ENCODE measurements at regions not wholly inside any gene's neighbourhood (a gene's known extent, or its start where the extent isn't known, plus 50 kb on each side); places are given as distances from the start of the nearest gene placed in this dataset.
"Not testable (repeated sequence)": the region's sequence is repeated elsewhere in the genome, so short reads cannot be mapped to it uniquely, and the experiment has no call there.

GRCh38 chr18:15000119-15001037 lies 252.4 kb downstream of the ANKRD30B start:
- ATAC-seq (ENCODE audit: poor library complexity); DNase-seq; intact Hi-C loops (cut with DNase I): not testable (repeated sequence)

- intact Hi-C loops (cut with DNase I); ATAC-seq (ENCODE audit: poor library complexity): not testable (repeated sequence)
Observed at GRCh38 chr18:15001038-15001794, 253.2 kb downstream of the ANKRD30B start.

GRCh38 chr18:15001795-15002107 lies 253.8 kb downstream of the ANKRD30B start:
- intact Hi-C loops (cut with DNase I); DNase-seq; ATAC-seq (ENCODE audit: poor library complexity): not testable (repeated sequence)

More at GRCh38 chr18:15001038-15001794, 253.2 kb downstream of the ANKRD30B start:
- not testable (repeated sequence) for DNase-seq

- intact Hi-C loops (cut with DNase I); DNase-seq; ATAC-seq (ENCODE audit: poor library complexity): not testable (repeated sequence)
Observed at GRCh38 chr18:15002765-15003164, 254.8 kb downstream of the ANKRD30B start.

- intact Hi-C loops (cut with DNase I); ATAC-seq (ENCODE audit: poor library complexity); DNase-seq: not testable (repeated sequence)
Observed at GRCh38 chr18:15003231-15003630, 255.3 kb downstream of the ANKRD30B start.

GRCh38 chr18:15003636-15004269 lies 255.8 kb downstream of the ANKRD30B start:
- DNase-seq; ATAC-seq (ENCODE audit: poor library complexity); intact Hi-C loops (cut with DNase I): not testable (repeated sequence)

GRCh38 chr18:15004270-15004973 lies 256.4 kb downstream of the ANKRD30B start:
- intact Hi-C loops (cut with DNase I); ATAC-seq (ENCODE audit: poor library complexity); DNase-seq: not testable (repeated sequence)

- no peak for DNase-seq
- intact Hi-C loops (cut with DNase I), result no loop called here
- ATAC-seq (ENCODE audit: poor library complexity), result no peak
Observed at GRCh38 chr18:15005313-15006130, 257.6 kb downstream of the ANKRD30B start.

- intact Hi-C loops (cut with DNase I); ATAC-seq (ENCODE audit: poor library complexity); DNase-seq: not testable (repeated sequence)
Observed at GRCh38 chr18:15006616-15007015, 258.6 kb downstream of the ANKRD30B start.

GRCh38 chr18:15026041-15026440 lies 278.1 kb downstream of the ANKRD30B start:
- intact Hi-C loops (cut with DNase I); ATAC-seq (ENCODE audit: poor library complexity); DNase-seq: not testable (repeated sequence)

- intact Hi-C loops (cut with DNase I); ATAC-seq (ENCODE audit: poor library complexity); DNase-seq: not testable (repeated sequence)
Observed at GRCh38 chr18:15028037-15028436, 280.1 kb downstream of the ANKRD30B start.

- ATAC-seq (ENCODE audit: poor library complexity); intact Hi-C loops (cut with DNase I); DNase-seq: not testable (repeated sequence)
Observed at GRCh38 chr18:15060279-15060880, 312.4 kb downstream of the ANKRD30B start.

- intact Hi-C loops (cut with DNase I); DNase-seq; ATAC-seq (ENCODE audit: poor library complexity): not testable (repeated sequence)
Observed at GRCh38 chr18:15061289-15061896, 313.4 kb downstream of the ANKRD30B start.

GRCh38 chr18:15066434-15066833 lies 318.5 kb downstream of the ANKRD30B start:
- intact Hi-C loops (cut with DNase I); ATAC-seq (ENCODE audit: poor library complexity); DNase-seq: not testable (repeated sequence)

GRCh38 chr18:15071311-15071710 lies 323.3 kb downstream of the ANKRD30B start:
- DNase-seq; ATAC-seq (ENCODE audit: poor library complexity); intact Hi-C loops (cut with DNase I): not testable (repeated sequence)

Measured in Right ventricle myocardium superior (tissue), 1 donor.